ENCODE measurements at regions not wholly inside any gene's neighbourhood (a gene's known extent, or its start where the extent isn't known, plus 50 kb on each side); places are given as distances from the start of the nearest gene placed in this dataset.
"Not testable (repeated sequence)": the region's sequence is repeated elsewhere in the genome, so short reads cannot be mapped to it uniquely, and the experiment has no call there.

DNA sequence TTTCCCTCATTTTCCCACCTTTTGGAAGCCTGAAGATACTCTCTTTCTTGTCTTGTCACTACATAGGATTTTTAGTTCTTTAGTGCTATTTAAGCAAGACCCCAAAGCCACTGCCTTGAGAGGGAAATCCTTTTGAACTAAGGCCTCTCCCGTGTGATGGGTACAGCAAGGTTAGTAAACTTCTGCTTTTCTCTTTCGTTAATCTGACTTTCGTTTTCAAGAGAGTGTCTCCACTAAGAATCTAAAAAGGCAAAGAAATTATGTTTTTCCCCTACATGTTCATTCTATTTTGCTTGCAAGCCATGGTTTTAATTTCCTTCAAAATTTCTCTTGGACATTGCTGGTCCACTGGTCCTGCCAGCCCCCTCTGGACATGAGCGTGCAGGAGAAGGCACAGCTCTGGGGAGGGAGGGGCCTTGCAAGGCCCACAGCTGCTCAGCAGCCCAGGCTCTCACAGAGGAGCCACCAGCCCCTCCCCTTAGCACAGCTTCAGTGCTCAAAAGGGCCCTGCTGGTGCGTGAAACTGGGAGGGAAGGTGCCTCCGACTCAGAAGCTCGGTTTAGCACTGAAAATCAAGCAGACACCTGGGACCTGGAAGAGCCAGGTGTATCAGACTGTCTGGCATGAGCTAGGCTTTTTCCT is 210.9 kb upstream of the GALNT2 start:
- ATAC-seq (no peak), DNase-seq (ENCODE audit: low spot score) (no peak)

DNA sequence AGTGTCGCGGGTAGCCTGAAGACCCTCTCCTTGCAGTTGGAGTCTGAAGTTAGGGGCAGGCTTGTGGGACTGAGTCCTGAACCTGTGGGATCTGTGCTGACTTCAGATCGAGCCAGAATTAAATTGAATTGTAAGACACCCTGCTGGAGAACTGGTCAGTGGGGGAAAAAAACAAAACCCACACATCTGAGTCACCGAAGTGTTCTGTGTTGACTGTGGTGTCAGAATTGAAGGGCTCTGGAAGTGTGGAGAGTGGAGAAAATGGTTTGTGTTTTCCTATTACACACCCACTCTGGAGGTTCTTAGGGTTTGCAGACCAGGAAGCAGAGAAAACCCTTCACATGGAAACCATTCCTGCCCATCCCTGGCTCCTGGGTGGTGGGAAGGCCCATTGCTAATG is 209.5 kb upstream of the GALNT2 start:
- ATAC-seq, result no peak
- no peak for DNase-seq (ENCODE audit: low spot score)

DNA sequence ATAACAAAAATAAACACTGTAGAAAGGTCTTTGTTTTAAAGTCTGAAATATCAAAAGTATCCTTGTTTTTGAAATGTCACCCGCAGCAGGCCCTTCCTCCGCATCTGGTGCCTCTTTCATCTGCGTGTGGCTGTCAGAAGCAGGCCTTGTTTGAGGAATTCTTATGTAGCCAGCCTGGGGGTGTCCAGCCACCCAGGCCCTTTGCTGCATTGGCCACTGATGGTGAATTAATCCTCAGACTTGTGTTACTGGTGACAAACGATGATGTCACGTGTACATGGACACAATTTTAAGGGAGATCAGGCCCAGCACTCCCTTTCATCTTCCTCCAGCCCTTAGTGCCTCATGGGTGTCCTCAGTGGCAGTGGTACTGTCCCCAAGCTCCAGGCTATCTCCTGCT is 208.0 kb upstream of the GALNT2 start:
- no peak for ATAC-seq
- no peak for DNase-seq (ENCODE audit: low spot score)

DNA sequence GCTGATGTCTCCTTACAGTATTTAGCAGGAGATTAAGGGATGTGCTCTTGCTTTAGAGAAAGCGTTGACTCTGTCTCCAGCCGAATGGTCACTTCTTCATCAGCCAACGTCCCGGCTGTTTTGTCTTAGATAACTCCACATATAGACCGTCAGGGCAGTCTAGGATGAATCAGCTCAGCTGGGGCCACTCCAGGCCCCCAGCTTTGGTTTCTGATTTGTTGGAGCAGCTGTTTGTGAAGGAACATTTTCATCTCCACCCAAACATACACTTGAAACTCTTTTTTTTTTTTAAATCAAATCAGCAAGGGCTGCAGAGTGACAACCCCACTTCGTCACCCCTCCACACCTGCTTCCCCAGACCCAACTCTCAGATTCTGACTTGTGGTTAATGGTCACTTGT is 206.1 kb upstream of the GALNT2 start:
- ATAC-seq (no peak), DNase-seq (ENCODE audit: low spot score) (no peak)

DNA sequence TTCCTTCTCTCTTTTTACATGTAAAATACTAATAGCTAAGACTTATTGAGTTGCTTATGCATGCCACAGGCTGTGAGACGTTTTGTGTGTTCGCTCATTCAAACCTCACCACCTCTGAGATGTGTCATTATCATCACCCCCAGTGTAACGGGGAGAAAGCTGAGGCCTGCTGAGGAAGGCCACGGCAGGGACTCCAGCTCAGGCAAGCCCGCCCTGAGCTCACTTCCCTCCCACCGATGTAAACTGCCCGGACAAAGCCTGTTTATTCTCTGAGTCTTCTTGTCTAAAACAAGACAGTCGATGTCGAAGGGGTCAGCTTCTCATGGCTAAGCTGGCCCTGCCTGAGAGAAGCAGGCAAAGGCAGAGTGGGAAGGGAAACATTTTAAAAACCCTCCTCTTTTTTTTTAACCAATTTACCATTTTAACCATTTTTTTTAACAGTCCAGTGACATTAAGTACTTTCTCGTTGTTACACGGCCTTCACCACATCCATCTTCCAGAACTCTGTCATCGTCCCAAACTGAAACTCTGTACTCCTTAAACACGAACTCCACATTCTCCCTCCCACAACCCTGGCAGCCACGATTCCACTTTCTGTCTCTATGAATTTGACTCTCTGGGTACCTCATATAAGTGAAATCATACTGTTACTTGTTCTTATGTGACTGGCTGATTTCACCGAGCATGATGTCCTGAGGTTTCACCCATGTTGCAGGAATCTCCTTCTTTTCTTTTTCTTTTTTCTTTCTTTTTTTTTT is 204.8 kb upstream of the GALNT2 start:
- DNase-seq (ENCODE audit: low spot score), result no peak

DNA sequence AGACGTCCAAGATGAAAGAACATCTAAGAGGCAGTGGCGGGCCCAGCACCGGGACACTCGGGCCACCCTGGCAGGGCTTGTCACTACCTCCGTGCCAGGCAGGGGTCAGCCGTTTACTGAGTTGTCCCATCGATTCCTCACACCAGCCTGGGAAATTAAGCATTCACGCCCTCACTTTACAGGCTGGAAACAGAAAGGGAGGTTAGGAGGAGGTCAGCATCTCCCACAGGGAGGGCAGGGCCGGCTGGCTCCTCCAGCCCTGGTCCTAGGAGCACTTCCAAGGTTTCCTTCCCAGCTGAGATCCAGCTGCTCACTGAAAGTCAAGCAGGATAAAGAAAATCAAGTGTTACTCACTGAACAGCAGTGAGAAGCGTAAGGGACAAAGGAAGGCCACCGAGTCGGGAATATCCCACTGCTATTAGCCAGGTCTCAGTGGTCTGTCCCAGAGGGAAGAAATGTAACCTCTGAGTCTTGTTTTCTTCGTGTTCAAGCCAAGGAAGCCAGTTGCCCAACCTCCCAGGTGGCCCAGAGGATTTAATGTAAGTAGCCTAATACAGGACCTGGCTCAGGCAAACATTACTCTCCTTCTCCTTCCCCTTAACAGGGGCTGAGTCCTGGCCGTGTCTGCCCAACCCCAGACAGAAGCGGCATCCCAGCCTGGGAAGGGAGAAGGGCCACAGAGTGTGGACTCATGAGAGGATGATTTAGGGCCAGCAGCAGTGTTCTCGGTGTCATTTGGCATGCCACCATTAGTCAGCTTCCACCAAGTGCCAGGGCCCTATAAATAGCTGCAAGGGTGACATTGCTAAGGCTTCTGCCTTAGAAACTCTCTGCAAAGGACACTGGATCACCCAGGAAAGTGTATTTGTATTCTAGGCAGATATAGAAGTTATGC is 203.1 kb upstream of the GALNT2 start:
- no peak for DNase-seq (ENCODE audit: low spot score)
- ATAC-seq, result no peak

More for the DNA sequence above, 204.8 kb upstream of the GALNT2 start:
- ATAC-seq, result no peak

DNA sequence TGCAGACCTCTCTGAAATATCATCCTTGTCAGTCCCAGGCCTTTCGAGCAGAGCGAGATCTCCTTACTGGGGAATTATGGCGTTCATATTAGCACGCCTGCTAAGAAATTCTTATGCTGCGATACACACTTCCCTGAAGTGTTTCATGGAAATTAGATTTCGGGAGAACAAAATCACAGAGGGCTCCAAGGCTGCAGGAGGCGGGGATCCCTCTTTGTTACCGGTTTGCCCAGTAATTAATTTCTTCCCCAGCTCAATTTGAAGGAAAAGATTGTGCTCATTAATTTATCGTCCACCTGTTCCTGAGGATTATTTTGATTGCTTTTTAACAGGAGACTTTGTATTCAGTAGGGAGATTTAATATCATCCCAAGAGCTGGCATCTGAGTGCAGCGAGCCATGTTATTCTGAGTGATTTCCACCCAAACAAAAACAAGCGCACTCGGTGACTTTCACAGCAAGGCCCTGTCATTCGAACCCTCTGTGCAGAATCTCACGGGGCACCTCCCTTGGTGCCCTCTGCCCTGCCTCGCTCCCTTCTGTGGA is 202.3 kb upstream of the GALNT2 start:
- no peak for ATAC-seq
- DNase-seq (ENCODE audit: low spot score), result no peak

DNA sequence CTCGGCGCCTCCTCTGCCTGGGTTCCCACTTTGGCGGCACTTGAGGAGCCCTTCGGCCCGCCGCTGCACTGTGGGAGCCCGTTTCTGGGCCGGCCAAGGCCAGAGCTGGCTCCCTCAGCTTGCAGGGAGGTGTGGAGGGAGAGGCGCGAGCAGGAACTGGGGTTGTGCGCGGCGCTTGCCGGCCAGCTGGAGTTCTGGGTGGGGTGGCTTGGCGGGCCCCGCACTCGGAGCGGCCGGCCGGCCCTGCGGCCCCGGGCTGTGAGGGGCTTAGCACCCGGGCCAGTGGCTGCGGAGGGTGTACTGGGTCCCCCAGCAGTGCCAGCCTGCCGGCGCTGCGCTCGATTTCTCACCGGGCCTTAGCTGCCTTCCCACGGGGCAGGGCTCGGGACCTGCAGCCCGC is 201.7 kb upstream of the GALNT2 start:
- not testable (repeated sequence) for DNase-seq (ENCODE audit: low spot score); ATAC-seq

DNA sequence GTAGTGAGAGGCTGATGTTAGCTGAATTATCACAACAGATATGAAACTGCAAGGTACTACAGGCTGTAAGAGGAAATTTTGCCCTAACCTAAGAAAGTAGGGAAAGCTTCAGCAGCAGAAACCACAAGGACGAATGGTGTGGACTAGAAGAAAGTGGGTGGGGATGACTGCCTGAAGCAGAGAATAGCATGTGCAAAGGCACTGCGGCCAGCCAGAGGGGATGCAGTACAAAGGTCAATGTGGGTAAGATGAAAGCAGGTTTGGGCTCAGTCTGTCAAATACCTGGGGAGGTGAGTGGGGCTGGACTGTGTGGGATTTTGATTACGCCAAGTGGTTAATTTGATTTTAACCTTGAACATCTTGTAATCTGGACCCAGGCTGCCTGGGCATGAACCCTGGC is 199.3 kb upstream of the GALNT2 start:
- DNase-seq (ENCODE audit: low spot score) (no peak), ATAC-seq (no peak)

DNA sequence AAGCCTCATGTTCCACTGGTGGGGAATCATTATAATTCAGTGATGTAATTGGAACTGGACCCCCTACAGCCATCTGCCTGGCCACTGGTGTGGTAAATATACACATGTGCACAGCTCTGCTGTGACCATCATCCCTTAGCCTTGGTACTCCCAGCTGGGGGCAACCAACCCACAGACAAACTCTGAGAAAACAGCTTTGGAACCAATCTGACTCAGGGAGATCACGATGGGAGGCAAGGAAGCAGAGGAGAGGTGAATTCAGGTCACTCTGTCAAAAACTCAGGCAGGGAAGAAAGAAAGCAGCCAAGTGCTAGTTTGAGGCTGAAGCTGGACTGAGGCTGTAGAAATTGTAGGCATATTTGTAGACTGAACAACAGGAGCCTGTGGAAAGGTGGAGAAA is 197.8 kb upstream of the GALNT2 start:
- DNase-seq (ENCODE audit: low spot score) (no peak), ATAC-seq (no peak)

DNA sequence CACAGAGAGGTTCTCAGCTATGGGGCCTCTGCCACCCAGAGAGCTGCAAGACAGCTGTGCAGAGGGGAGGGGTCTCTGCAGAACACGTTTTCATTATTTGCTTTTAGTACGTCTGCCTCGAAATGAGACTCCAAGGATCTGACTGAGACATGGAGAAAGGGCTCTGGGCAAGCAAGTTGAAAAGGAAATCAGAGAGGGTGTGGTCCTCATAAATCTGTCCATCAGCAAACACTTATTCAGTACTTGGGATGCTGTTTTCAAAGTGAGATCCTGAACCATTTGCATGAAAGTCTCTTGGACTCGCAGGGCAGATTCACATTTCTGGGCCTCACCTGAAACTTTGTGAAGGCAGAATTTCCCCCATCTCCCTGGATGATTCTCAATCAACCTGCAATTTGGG is 197.4 kb upstream of the GALNT2 start:
- no peak for DNase-seq (ENCODE audit: low spot score)
- ATAC-seq, result no peak

DNA sequence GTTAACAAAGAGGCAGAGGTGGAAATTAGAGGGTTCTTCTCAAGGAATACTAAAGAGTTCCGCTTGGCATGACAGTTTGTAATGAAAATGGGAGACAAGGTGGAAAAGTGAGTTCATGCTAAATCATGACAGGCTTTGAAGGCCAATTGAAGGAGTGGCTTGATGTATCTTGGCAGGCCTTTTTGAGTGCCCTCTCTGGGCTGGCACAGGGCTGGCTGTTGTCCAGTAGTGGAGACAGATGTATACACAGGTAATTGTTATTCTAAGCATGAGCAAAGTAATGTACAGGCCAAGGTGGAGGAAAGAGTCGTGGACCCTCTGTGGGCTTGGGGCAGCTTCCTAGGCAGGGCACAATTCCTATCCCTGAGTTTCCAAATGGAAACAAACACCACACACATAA is 196.7 kb upstream of the GALNT2 start:
- ATAC-seq, result no peak
- DNase-seq (ENCODE audit: low spot score), result no peak

DNA sequence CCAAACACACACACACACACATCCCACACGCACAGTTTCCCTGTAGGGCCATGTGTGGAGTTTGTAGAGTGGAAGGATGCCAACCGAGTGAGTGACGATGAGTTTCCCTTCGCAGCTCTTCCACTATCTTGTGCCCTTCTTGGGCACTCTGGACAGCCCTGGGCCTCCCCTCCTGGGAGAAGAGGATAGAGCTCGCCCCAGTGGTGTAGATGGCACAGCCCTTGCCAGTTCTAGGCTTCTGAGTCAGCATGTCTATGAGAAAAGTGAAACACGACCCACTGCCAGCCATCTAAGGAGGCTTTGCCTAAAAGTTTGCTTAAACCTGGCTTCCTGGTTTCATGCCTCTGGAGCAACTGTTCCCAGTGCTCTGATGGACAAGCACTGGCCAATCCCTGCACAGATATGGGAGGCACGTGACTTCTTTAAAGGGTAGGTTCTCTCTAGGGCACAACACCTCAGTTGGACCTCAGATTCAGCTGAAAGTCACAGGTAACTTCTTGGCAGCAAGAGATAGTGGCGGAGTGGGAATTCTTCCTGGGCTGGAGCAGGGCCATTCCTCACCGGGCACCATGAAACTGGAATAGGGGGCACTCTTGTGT is 195.9 kb upstream of the GALNT2 start:
- ATAC-seq (no peak), DNase-seq (ENCODE audit: low spot score) (no peak)

DNA sequence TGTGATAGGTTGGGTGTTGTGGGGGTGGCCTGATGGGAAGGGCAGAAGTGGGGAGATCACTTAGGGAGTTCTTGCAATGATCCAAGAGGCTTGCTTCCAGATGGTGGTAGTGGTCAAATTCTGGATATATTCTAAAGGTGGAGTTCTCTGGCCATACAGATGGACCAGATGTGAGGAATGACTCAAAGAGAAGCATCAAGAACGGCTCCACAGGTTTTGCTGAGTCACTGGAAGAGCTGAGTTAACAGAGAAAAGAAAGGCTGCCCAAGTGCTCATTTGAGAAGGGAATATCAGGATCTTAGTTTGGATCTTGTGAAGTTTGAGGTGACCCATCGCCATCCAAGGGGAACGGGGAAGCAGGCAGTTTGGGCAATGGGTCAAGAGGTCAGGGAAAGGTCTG is 192.9 kb upstream of the GALNT2 start:
- DNase-seq (ENCODE audit: low spot score), result no peak
- ATAC-seq, result no peak

DNA sequence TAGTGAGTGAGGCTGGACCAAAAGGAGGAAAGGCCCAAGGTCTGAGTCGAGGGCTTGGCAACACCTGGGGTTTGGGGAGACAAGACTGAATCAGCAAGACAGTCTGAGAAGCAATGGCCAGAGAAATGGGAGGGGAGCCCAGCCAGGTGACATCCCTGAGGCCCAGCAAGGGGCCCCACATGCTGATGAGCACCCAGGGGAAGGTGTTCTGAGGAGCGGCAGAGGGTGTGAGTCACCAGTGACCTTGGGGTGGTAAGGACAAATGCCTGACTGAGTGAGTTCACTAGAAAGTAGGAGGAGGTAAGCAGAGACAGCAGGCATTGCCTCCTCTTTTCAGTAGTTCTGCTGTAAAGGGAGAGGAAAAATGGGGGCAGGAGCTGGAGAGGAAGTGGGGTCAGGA is 192.4 kb upstream of the GALNT2 start:
- no peak for DNase-seq (ENCODE audit: low spot score)
- no peak for ATAC-seq

DNA sequence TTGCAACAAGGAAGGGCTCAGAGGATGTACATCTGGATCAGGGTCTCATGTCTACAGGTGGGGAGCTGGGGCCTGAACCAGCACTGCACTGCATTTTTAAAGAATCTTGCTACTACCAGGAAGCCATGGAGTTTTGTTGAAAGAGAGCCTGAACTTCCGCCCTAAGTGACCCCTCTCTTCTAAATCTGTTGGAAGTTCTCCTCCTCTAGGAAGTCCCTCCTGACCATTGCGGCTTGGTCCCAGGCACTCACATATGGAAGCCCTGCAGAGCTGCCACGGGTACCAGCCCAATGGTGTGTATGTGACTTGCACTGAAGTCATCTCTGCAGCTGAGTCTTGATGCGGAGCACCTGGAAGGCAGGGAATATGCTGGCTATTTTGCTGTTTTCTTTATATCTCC is 192.0 kb upstream of the GALNT2 start:
- ATAC-seq (no peak), DNase-seq (ENCODE audit: low spot score) (no peak)

DNA sequence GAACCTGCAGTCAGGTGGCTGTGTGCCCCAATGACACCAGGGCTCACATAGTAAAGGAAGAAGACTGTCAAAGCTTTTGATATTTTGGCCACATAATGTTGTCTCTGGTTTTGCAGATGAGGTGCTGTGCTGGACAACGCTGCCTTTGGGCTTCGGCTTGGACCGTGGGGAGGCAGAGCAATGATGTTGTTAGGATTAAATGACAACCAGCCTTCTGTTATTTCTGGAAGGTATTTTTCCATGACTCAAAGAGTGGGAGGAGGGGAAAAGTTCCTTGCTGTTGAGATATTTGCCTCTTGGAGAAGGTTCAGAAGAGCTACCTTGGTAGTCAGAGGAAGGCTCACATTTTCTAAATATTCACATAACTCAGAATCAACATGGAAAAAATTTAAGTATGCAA is 187.3 kb upstream of the GALNT2 start:
- no peak for DNase-seq (ENCODE audit: low spot score)
- no peak for ATAC-seq

DNA sequence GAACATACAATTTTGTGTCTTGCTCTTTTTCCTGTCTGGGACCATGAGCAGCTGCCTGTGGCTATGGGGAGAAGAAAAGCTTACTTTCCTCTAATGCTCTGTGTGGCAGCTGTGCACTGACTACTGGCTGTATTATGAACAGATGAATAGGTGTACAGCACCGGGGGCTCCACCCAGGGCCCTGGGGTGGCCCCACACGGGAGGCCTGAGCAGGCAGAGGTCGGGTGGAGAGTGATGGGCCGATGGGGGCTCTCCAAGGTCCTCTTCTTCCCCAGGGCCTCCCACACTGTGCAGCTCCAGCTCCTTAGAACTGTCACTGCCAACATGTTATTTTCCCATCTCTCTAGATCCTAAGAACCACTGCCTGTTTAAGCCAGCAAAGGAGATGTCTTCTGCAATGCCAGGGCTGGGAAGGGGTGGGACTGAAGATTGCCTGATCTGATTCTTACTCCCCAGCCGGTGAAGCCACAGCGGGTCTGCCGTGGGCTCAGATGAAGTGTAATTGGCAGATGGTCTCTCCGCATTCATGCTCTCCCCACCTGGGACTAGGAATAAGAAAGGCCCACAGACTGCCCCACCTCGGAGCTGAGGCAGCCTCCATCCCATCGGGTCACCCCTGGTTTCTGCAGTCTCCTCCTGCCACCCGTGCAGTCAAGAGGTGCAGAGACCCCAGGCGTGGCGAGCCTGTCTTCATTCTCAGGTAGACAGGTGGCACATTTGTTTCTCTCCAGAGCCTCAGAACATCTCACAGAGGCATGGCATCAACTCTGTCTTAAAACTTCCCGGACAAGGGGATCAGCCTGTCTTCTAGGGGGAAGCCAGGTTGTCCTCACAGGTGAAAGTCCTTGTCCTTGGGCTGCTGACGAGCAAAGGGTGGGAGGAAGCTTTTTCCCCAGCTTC is 186.5 kb upstream of the GALNT2 start:
- ATAC-seq (no peak), DNase-seq (ENCODE audit: low spot score) (no peak)

DNA sequence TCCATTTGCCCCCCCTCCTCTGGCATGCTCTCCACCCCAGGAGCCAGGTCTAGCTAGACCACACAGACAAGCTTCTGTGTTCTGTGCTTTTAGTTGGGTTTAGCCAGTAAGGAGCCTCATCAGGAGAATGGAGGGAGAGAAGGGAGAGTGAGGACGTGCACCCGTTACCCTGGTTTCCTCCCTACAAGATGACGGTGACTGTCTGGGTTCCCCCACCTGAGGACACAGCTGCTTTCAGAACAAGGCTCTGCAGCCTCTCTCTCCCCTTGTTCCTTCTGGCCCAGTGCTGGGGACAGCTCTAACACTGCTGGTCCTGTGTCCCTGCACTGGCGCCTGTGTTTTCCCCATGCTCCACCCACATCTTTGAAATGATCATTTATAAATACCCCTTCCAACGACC is 184.4 kb upstream of the GALNT2 start:
- ATAC-seq, result no peak
- DNase-seq (ENCODE audit: low spot score), result no peak

DNA sequence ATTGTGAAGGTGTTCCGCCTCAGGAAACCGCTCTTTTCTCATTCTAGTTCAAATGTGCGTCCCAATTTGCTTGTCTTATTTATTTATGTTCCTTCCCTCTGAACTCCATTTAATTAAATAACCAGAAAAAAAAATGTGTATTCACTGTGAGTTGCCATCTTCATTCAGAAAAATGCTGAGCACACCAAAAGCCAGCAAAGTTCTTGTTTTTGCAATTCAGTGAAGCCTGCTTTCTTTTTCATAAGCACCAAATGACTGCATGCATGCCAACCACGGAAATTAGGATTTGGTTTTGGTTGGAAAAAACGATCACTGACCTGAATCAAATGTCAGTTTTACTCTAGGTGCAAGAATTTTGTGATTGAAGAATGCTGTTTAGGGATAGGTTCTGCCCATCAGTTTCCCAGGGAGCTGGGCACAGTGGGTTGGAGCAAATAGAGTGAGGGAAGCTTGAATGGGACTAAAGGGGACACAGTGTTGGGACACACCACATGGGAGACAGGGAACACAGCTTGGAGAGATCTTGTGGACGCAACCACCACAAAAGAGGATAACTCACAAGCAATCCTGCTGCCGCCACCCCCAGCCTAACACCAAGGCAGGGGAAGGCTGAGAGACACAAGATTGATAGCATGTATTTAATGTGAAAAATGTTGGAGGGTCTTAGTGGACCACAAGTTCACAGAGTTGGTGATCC is 183.4 kb upstream of the GALNT2 start:
- ATAC-seq (no peak), DNase-seq (ENCODE audit: low spot score) (no peak)

Data from left lobe of liver (tissue), 2 donors.